SW 1271 (cell line): ENCODE measurements at regions not wholly inside any gene's neighbourhood (a gene's known extent, or its start where the extent isn't known, plus 50 kb on each side); places are given as distances from the start of the nearest gene placed in this dataset.
"Not testable (repeated sequence)": the region's sequence is repeated elsewhere in the genome, so short reads cannot be mapped to it uniquely, and the experiment has no call there.

Source experiments
- DNase-seq, 2 experiments: peaks; one replicate each; lab custom pipeline; 2025; lab: John Stamatoyannopoulos, UW

DNA sequence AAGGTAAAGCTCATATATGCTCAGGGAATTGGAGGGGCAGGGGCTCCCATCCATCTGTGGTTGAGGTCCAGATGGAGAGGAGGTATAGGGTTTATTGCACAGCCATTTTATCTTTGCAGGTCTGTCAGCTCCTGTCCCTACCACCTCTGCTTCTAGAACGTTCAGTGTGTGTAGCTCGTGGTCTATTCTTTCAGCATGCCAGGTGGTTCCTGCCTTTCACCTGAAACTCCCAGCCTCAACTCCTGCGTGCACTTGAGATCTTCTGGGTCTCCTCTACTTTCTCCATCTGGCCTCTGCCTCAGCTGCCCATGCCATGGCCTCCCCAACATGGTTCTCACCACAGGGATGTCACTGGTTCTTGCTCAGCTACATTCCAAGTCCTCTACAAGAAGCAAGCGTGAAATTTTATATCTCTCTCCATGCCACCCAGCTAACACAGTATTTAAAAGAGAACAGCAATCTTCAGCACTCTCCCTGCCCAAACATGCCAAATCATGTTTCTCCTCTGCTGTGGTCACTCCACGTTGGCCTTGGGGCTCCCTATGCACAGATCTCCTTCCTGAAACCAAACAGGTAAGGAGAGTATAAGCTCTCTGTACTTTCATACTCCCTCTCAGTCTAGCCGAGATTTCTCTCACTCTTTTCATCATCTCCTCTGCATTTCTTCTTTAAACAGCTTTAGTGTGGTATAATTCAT is 157.8 kb upstream of the TRPC6 start:
- DNase-seq = no peak

DNA sequence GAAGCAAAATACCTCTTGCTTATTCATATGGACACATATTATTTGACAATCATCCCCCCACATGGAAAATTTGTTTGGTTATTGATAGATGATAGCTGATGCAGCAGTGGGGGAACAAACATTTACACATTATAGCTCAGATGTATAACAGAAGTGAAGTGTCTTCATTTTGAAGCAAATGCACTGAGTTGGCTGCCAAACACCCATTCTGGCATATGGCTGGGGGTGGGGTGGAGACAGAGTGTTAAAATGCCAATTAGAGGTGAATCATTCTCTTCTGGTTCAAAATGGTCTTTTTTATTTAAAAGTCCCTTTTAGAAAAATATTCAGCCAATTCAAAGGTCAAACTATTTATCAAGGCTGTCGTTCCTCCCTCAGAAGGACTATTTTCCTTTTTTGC is 157.3 kb upstream of the TRPC6 start:
- DNase-seq = no peak

DNA sequence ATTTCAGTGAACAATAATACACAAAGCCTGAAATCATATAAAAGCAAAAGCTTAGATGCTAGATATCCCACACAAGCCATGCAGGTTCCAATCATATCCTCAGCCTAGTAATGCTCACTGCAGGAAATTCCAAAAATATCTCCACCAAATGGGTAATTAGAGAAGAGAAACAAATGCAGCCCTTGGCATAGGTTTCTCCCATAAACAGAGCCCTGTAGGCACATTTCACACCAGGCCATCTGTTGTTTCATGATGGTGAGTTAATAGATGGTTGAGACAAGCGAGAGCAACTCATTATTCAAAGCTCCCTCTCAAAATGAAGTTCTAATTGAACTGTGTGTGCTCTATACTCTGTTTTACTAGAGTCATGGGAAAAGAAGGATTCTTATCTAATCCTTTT is 154.6 kb upstream of the TRPC6 start:
- no peak for DNase-seq

DNA sequence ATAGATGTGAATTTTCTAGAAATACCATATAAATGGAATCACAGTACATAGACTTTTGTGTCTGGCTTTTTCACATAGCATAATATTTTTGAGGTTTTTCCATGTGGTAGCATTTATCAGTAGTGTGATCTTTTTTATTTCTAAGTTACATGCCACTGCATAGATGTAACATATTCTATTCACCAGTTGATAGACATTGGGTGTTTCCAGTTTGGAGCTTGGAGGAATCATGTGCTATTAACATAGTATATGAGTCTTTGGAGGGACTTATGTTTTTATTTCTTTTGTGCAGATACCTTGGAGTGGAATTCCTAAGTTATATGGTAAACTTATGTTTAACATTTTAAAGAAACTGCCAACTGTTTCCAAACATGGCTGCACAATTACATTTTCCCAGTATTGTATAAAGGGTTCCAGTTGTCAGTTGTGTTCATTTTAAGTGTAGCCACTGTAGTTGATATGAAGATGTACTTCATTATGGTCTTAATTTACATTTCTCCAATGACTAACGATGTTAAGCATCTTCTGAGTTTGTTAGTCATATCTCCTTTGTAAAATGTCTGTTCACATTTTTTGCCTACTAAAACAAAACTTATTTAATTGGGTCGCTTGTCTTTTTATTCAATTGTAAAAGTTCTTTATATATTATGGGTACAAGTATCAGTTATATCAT is 145.7 kb upstream of the TRPC6 start:
- no peak for DNase-seq

DNA sequence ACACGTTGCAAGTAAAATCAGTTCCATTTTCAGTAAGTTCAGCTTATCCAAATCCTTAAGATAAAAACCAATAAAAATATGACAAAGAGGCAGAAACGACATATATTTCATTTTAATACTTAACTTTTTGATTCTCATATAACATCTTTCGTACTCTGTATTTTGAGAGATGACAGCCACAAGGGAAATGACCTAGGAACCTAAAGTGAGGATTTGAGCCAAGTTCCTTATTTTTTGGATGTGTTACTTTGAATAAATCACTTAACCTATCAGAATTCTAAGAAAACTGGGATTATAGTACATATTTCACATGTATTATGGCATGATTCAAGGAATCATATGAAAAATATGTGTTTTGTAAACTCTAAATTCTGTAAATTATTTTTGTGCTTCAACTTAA is 143.6 kb upstream of the TRPC6 start:
- DNase-seq = no peak

DNA sequence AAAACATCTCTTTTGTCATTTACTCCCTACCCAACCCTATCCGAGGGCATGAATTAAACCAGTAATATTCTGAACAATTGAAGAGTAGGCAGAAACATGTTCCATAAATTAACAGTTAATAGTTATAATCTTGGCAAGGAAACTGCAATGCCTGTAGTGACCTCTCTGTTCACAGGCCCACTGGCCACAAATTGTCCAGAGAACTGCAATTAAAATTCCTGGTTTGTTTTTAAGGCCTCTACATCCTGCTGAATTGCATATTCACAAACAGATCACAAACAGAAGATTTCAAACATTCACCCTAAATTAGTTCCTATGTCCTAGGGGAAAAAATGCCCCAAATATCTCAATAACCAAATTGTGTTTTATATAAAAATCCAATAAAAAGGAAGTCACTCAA is 143.2 kb upstream of the TRPC6 start:
- DNase-seq = no peak

DNA sequence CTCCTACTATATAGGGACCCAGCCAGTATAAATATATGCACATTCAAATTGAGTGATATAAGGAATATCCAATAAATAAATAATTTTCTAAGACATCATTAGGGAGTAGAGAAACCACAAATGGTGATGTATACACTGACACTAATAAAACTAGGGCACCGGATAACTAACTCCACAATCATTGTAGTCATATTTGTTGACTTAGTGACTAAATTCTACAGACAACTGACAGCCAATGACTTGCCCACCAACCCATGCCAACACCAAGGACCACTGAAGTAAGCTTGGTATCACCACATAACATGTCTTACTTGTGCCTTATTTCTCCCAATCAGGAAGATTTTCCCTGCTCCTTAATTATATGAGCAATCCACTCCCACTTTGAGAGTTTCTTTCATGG is 139.6 kb upstream of the TRPC6 start:
- no peak for DNase-seq

DNA sequence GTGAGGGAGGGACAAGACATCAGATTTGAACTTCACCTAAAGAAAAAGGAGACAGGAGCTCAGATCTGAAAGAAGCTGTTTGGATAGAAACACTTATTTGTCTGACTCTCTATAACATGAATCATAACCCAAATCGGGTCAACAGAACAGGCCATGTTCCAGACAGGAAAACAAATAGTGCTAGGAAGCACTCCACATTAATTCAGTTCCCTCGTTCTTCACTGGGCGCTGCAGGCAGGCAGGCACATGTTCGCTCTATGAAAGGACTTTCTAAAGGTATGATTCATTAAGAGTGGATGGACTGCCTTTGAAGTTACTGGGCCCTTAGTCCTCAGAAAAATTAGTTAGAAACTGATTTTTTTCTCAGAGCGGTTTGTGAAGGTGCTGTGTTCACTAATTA is 137.5 kb upstream of the TRPC6 start:
- DNase-seq = no peak

DNA sequence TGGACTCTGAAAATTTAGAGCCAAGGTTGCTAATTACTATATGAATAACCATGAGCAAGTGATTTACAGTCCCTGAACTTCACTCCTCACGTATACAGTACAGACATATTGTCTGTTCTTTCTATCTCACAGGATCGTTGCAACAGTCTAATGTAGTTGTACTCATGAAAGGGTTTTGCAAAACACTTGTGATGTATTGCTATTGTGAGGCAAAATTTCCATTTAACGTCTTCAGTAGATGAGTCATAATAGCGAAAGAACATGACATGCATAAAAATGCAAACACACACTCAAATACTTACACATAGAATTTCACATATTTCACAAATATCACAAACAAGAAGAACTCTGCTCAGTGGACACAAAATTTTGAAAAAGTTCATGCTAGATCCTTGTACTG is 134.6 kb upstream of the TRPC6 start:
- no peak for DNase-seq

DNA sequence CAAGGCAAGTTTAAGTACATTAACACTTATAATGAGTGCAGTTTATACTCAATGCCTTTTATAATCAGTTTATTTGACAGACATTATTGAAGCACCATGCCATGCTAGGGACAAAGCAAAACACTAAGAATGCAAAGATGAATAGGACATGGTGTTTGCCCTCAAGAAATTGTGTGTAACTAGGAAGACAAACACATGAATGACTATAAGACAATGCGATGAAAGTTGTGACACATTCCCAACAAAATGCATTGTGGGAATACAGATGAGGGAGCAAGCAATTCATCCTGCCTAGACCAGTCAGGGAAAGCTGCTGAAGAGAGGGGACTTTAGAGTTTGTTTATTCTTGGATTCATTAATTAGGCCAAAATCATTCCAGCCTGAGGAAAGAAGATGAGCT is 133.8 kb upstream of the TRPC6 start:
- no peak for DNase-seq

DNA sequence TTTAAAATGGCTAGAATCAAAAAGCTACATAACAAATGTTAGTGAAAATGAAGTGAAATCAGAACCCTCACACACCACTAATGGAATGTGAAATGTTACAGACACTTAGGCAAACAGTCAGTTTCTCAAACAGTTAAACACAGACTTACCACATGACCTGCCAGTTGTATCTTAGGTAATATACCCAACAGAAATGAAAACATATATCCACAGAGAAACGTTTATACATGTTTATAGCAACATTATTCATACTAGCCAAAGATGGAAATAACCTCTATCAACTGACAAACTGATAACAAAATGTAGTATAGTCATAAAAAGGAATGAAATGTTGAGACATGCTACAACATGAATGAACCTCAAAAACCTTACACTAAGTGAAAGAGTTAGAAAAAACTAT is 131.5 kb upstream of the TRPC6 start:
- no peak for DNase-seq

DNA sequence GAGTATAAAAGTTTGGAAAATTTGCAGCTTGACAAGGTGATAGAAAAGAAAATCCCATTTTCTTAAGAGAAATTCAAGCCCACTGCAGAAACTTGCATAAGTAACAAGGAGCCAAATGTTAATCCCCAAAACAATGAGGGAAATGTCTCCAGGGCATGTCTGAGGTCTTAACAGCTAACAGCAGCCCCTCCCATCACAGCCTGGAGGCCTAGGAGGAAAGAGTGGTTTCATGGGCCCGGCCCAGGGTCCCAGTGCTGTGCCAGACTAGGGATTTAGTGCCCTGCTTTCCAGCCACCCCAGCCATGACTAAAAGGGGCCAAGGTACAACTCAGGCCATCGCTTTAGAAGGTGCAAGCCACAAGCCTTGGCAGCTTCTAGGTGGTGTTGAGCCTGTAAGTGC is 123.7 kb upstream of the TRPC6 start:
- DNase-seq = no peak

DNA sequence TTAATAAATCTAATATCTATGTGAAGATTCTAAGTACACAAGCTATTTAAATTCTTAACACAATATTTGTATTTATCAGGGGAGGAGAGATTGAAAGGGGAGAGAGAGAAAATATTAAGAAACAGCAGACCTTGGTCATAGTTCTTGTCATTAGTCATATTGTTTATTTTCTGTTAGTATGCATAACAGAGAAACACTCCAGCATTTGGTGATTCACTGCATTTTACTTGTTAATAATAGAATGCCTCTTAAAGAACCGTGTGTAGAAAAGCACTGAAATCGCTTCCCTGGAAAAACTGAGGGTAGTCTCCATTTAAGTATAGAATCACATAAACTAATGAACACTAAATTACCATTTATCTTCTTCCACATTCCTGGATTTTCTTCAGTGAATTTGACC is 122.7 kb upstream of the TRPC6 start:
- no peak for DNase-seq

DNA sequence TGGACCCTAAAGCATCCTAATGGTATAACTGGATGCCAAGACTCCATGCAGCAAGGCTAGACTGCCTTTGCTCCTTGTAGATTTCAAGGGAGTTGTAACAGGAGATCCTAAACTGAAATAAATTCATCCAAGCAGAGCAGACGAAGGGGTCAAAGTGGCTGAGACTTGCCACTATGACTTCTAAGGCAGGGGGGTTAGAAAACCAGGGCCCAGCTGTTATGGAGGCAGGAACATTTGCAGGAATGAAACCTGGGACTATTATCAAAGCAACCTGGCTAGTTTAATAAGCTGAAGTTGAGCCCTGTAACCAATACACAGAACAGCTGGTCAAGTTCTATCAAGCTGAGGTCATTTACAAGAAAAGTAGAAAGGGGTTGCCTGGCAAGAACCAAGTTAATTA is 122.2 kb upstream of the TRPC6 start:
- DNase-seq = no peak

DNA sequence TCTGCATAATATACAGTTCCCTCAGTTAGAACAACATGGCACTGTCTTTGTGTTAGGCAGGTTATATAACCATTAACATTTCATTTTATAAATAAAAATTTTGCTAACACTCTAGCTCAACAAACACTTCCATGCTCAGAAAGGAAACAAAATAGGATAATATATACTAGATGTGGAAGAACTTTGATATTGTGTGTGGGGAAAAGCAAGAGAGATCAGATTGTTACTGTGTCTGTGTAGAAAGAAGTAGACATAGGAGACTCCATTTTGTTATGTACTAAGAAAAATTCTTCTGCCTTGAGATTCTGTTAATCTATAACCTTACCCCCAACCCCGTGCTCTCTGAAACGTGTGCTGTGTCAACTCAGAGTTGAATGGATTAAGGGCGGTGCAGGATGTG is 111.1 kb upstream of the TRPC6 start:
- not testable (repeated sequence) for DNase-seq

DNA sequence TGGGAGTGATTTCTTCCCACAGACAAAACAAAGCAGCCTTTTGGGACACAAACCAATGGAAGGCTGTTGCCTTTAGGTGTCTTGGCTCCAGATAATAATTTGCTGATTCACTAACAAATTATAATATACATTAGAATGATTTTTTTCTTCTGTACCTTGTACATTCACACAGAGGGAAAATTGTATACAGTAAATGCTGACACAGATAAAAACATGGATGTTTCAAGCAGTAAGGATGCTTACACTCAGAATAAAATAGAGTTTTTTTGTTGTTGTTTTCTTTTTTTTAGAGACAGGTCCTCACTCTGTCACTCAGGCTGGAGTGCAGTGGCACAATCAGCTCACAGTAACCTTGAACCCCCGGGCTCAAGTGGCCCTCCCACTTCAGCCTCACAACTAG is 109.2 kb upstream of the TRPC6 start:
- no peak for DNase-seq

DNA sequence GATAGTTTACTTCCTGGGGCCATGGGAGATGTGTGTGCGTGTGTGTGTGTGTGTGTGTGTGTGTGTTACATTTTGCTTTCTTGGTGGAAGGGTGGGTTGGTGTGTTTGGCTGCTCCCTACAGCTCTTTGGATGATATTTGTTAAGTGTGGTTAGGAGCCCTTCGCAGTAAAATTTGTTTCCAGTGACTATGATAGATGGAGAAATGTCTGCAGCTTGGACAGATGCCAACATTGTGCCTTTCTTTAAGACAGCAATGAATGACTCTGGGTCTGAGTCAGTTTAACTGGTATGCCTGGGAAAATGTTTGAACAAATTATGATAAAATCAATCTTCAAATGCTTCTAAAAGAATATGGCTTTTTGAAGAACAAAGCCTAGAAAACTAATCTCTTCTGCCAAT is 102.7 kb upstream of the TRPC6 start:
- DNase-seq = no peak

DNA sequence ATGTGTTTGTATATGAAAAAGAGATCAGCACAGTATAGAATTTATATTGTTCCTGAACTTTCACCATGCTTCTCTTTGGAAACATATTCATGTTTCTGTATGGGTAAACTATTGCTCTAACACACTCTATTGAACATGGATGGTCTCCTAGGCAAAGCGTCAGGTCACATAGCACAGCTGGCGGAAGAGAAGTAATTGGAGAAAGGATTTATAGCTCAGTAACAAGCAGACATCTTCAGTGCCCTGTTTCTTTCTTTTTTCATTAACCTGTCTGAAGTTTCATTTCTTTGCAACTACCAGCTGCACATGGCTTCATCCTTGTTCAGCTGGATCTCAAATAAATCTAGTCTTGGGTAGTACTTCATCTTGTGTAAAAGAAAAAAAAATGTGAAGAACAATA is 84.4 kb upstream of the TRPC6 start:
- DNase-seq = no peak

DNA sequence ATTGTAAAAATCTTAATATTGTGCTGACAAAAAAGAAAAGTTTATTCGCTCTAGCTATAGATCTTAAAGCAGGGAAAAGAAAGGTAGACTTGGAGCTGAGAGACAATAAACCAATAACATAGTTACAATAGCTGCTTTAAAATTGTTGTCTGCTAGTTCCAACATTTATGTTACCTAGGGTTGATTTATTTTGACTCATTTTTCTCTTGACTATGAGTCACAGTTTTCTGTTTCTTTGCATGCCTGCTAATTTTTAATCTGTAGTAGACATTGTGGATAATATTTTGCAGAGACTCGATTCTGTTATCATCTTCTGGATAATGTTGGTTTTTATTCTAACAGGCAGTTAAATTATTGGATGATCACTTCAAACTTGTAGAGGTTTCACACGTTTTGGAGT is 83.1 kb upstream of the TRPC6 start:
- DNase-seq = no peak

DNA sequence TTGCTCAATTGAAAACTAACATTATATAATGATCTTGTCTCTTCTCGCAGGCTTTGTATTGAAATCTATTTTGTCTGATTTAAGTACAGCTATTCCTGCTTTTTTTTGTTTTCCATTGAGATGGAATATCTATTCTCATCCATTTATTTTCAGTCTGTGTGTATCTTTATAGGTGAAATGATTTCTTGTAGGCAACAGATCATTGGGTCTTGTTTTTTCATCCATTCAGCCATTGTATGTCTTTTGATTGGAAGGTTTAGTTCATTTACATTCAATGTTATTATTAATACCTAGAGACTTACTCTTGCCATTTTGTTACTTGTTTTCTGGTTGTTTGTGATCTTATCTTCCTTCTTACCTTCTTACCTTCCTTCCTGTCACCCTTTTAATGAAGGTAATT is 77.8 kb upstream of the TRPC6 start:
- no peak for DNase-seq
